Peyer's patch (tissue), 4 donors: ENCODE measurements at regions not wholly inside any gene's neighbourhood (a gene's known extent, or its start where the extent isn't known, plus 50 kb on each side); places are given as distances from the start of the nearest gene placed in this dataset.

Experiments used
- CTCF ChIP-seq, 6 experiments: fragments of 450-650 bp in 4 of 6; fragments of 200-600 bp in 2 of 6; sonication (generic) in 1 of 6; IDR thresholded peaks; one replicate each; pipeline ENCODE4 v1.5.1; 2017 to 2019; ENCODE audit warnings: antibody characterized with exemption in 6 of 6, mild to moderate bottlenecking in 3 of 6, moderate library complexity in 1 of 6
- POLR2A ChIP-seq, 2 donors: fragments of 450-650 bp; IDR thresholded peaks; one replicate each; pipeline ENCODE4 v1.5.1; 2017; ENCODE audit warnings: antibody characterized with exemption in 2 of 2, mild to moderate bottlenecking in 2 of 2, moderate library complexity in 2 of 2

- no peak for TF ChIP-seq CTCF (IDR thresholded peaks at IDR 0.05)
- TF ChIP-seq POLR2A (IDR thresholded peaks at IDR 0.05), result no peak
Measured at GRCh38 chr6:14430218-14430617, 312.6 kb downstream of the CD83 start.
